ENCODE measurements at regions not wholly inside any gene's neighbourhood (a gene's known extent, or its start where the extent isn't known, plus 50 kb on each side); places are given as distances from the start of the nearest gene placed in this dataset.

DNA sequence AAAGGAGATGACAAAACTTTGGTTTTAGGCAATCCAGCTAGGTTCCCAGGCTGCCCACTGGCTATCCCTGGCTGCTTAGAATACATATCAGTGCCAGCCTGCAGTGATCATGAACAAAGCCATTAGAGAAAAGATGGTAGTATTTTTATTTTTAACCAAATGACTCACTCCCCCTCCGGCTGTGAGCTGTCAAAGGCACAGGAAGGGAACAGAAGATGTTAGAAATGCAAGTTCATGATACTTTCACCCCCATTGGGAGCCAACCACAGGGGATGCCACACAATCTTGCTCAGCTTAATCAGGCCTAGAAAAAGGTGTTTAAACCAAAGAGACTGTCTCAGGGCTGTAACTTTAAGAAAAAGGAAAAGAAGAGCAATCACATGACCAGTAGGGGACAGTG, 70.3 kb upstream of the ASTN2 start:
- DNase-seq = no peak

GRCh38 chr9:117480729-117481128, 65.9 kb upstream of the ASTN2 start:
- DNase-seq = no peak

GRCh38 chr9:117480253-117480652, 65.4 kb upstream of the ASTN2 start:
- no peak for DNase-seq

GRCh38 chr9:117473293-117473692, 58.4 kb upstream of the ASTN2 start:
- DNase-seq = no peak

- DNase-seq = peak; percentile 70
These were observed 56.0 kb upstream of the ASTN2 start for GRCh38 chr9:117470902-117471301.

DNA sequence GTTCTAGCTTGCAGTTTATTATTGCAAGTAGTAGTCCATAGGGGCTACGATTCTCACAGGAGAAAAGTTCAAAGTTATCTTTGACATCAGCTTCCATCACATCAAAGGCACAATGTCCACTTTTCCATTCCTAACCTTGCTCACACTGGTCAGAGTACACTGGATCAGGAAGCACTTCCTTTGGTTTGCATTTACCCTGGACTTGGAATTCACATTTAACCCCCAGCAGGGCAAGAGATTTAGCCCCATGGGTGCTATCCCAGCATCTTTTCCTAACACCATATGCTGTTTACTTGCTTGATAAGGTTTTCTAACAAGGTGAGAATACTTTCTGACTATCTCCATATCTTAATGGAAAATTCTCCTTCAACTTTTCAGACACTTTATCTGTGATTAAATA, 55.6 kb upstream of the ASTN2 start:
- no peak for DNase-seq

GRCh38 chr9:117466111-117466510, 51.3 kb upstream of the ASTN2 start:
- no peak for DNase-seq

- no peak for DNase-seq
These were observed 50.8 kb upstream of the ASTN2 start for GRCh38 chr9:117465706-117466105.

DNA sequence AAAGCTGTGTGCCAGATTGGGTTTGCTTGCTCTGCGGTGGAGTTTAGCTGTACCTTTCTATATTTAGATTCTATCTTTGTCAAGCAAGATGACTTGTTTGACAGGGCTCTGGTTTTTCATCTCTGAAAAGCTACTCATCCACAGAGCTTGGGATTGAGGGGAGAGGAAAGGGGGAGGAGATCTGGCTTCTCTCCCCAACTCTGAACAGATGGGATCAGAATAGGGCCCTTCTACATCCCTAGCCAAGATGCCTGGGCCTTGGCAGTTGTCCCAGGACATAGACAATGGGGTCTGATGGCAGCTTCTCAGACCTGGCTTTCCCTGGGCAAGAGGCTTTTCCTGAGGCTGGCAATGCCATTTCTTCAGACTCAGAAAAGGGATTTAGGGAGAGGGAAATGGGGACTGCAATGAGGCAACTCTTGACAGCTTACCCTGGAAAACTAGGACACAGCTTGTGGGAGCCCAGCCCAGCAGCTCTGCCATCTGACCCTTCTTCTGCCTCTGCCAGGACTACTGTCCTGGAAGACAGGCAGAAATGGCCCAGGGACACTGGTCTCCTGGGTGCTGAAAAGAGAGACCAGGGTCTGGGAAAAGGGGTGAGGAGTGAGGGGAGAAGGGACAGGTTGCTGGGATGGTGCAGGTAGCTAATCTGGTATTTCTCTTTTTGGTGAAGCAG, 50.2 kb upstream of the ASTN2 start:
- peak; percentile 56 for DNase-seq
